Thyroid gland (tissue), 4 donors: ENCODE measurements at regions not wholly inside any gene's neighbourhood (a gene's known extent, or its start where the extent isn't known, plus 50 kb on each side); places are given as distances from the start of the nearest gene placed in this dataset.

ENCODE experiments used
- POLR2A ChIP-seq, 2 donors: fragments of 450-650 bp; IDR thresholded peaks; one replicate each; pipeline ENCODE4 v1.6.1; 2017; ENCODE audit warnings: antibody characterized with exemption in 2 of 2, mild to moderate bottlenecking in 2 of 2, moderate library complexity in 1 of 2
- TF ChIP-seq, protein P1 (sequence below), 6 experiments: fragments of 200-600 bp in 3 of 6; fragments of 450-650 bp in 3 of 6; sonication (generic) in 3 of 6; IDR thresholded peaks; one replicate each; pipeline ENCODE4 v1.5.1; 2016 to 2019; ENCODE audit warnings: antibody characterized with exemption in 6 of 6, mild to moderate bottlenecking in 2 of 6, inconsistent platforms in 1 of 6, moderate library complexity in 1 of 6

DNA sequence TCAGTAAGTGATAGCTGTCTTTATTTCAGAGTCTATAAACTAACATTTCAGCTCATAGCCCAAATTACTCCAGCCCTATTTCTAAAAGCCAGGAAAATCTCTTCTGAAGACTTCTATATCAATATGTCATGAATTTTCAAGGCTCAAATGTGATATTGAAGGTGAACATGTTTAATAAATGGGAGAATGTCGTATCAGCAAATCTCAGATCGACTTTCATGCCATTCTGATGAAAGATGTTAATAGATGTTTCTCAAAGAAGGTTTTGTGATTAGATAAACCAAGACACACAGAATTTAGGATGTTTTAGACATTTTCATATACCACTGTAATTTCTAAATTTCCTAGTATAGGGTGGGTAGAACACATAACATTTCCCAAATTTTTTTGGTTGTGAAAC is 380.6 kb downstream of the ARL4A start:
- TF ChIP-seq, protein P1, sequence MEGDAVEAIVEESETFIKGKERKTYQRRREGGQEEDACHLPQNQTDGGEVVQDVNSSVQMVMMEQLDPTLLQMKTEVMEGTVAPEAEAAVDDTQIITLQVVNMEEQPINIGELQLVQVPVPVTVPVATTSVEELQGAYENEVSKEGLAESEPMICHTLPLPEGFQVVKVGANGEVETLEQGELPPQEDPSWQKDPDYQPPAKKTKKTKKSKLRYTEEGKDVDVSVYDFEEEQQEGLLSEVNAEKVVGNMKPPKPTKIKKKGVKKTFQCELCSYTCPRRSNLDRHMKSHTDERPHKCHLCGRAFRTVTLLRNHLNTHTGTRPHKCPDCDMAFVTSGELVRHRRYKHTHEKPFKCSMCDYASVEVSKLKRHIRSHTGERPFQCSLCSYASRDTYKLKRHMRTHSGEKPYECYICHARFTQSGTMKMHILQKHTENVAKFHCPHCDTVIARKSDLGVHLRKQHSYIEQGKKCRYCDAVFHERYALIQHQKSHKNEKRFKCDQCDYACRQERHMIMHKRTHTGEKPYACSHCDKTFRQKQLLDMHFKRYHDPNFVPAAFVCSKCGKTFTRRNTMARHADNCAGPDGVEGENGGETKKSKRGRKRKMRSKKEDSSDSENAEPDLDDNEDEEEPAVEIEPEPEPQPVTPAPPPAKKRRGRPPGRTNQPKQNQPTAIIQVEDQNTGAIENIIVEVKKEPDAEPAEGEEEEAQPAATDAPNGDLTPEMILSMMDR (IDR thresholded peaks at IDR 0.05), result no peak
- no peak for TF ChIP-seq POLR2A (IDR thresholded peaks at IDR 0.05)
